ENCODE measurements at regions not wholly inside any gene's neighbourhood (a gene's known extent, or its start where the extent isn't known, plus 50 kb on each side); places are given as distances from the start of the nearest gene placed in this dataset.

DNA sequence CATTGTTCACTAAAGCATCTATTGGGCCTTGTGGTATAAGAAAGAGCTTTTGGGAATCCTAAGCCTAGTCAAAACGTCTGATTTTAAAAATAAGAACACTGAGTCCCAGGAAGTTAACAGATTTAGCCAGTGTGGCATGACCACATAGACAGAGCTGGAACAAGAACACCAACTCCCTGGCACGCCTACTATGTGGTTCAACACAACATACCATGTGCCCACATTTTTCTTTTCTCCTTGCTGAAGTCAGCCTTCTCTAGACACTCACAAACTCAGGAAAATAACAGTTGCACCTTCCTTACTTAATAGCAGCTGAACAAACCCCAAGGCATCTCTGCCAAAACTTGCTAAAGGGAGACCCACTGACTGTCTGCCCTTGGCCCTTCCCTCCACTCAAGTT is 124.8 kb downstream of the C1D start:
- TF ChIP-seq, protein P1, sequence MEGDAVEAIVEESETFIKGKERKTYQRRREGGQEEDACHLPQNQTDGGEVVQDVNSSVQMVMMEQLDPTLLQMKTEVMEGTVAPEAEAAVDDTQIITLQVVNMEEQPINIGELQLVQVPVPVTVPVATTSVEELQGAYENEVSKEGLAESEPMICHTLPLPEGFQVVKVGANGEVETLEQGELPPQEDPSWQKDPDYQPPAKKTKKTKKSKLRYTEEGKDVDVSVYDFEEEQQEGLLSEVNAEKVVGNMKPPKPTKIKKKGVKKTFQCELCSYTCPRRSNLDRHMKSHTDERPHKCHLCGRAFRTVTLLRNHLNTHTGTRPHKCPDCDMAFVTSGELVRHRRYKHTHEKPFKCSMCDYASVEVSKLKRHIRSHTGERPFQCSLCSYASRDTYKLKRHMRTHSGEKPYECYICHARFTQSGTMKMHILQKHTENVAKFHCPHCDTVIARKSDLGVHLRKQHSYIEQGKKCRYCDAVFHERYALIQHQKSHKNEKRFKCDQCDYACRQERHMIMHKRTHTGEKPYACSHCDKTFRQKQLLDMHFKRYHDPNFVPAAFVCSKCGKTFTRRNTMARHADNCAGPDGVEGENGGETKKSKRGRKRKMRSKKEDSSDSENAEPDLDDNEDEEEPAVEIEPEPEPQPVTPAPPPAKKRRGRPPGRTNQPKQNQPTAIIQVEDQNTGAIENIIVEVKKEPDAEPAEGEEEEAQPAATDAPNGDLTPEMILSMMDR (IDR thresholded peaks at IDR 0.05; ENCODE audit: insufficient read depth, low read length, poor library complexity, severe bottlenecking) = no peak

DNA sequence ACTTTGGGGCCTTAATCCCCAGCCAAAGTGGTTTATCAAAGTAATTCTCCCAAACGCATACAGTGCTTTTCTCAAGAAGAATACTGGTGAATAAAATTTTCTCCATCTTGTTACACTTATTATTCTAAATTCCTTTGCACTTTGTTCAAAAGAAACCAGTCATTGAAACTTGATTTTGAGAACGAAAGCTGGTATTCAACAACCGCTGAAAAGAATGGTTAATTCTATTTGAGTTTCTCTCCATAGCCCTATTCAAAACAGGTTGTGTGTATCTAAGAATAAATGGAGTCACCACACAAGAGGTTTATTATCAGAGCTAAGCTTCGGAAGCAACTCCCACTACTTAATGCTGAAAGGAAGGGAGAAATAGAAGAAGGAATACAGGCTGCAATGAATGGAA is 117.7 kb downstream of the C1D start:
- no peaks in the 10 kb centered on the region for H3K27me3 ChIP-seq (ENCODE audit: control insufficient read depth, insufficient read depth, low read length)
- no peak for DNase-seq (ENCODE audit: low read depth)
- TF ChIP-seq, protein P1 (IDR thresholded peaks at IDR 0.05; ENCODE audit: insufficient read depth, low read length, poor library complexity, severe bottlenecking) = no peak

More for the DNA sequence above, 124.8 kb downstream of the C1D start:
- Histone ChIP-seq H3K4me3 (ENCODE audit: low read depth, low read length) (no peak overlapping the region), H3K36me3 (ENCODE audit: control insufficient read depth, insufficient read depth, low read length) (no peaks in the 10 kb centered on the region), H3K27me3 (ENCODE audit: control insufficient read depth, insufficient read depth, low read length) (no peaks in the 10 kb centered on the region)
- no peak for DNase-seq (ENCODE audit: low read depth)

DNA sequence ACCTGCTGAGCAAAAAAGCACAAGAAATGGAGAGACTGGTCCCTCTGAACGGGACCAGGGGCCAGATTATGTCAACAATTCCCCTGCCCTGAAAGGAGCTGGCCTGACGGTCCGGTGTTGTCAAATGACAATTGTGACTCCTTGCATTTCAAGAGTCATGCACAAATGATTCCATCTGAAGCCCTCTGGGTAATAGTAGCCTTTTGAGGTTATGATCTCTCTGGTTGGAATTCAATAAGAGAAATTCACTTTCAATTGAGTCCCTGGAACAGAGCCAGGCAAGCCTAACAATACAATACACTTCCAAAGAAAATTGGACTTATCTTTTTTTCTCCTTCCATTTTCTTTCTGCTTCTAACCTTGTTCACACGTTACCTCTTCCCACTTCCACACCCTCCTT is 116.9 kb downstream of the C1D start:
- no peaks in the 10 kb centered on the region for H3K27me3 ChIP-seq (ENCODE audit: control insufficient read depth, insufficient read depth, low read length)
- DNase-seq (ENCODE audit: low read depth) = no peak

More for the DNA sequence above, 117.7 kb downstream of the C1D start:
- no peak overlapping the region for H3K4me3 ChIP-seq (ENCODE audit: low read depth, low read length)
- H3K36me3 ChIP-seq (ENCODE audit: control insufficient read depth, insufficient read depth, low read length) = no peaks in the 10 kb centered on the region

DNA sequence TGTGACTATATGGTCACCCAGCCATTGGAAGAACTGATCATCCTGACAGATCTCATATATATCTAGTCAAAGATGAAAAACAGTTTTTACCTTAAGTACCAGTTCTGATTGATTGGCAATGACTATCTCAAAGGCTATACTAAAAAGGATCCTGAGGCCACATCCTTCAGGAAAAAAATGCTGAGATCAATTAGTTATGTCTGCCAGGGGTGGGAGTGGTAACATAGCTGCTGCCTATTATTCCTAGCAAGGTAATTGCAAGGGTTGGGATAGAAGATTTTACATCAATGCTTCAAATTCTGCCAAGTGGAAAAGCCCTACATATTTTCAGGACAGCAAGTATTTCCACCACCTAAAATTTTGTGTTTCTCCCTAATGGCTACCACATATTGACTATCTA is 114.7 kb downstream of the C1D start:
- Histone ChIP-seq H3K27me3 (ENCODE audit: control insufficient read depth, insufficient read depth, low read length) (no peaks in the 10 kb centered on the region), H3K4me3 (ENCODE audit: low read depth, low read length) (no peak overlapping the region), H3K36me3 (ENCODE audit: control insufficient read depth, insufficient read depth, low read length) (no peaks in the 10 kb centered on the region)
- TF ChIP-seq, protein P1 (IDR thresholded peaks at IDR 0.05; ENCODE audit: insufficient read depth, low read length, poor library complexity, severe bottlenecking) = no peak
- no peak for DNase-seq (ENCODE audit: low read depth)

More for the DNA sequence above, 116.9 kb downstream of the C1D start:
- Histone ChIP-seq H3K4me3 (ENCODE audit: low read depth, low read length) (no peak overlapping the region), H3K36me3 (ENCODE audit: control insufficient read depth, insufficient read depth, low read length) (no peaks in the 10 kb centered on the region)
- TF ChIP-seq, protein P1 (IDR thresholded peaks at IDR 0.05; ENCODE audit: insufficient read depth, low read length, poor library complexity, severe bottlenecking) = no peak

DNA sequence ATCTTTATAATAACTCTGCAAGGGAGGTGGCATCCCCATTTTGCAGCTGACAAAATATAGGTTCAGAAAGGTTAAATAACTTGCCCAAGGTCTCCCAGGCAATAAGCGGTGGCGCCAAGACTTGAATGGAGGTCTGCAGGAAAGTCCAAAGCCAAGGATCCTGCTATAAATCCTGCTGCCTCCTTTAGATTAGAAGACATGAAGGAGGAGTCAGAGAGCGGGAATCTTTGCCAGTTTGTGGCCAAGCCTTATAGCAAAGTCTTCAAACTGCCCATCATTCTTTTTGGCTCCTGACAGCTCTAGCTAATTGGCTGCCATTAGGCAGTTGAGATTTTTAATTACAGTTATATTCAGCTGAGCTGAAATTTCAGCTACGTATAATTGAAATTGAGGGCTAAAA is 114.3 kb downstream of the C1D start:
- no peaks in the 10 kb centered on the region for H3K27me3 ChIP-seq (ENCODE audit: control insufficient read depth, insufficient read depth, low read length)
- no peak overlapping the region for H3K4me3 ChIP-seq (ENCODE audit: low read depth, low read length)
- H3K36me3 ChIP-seq (ENCODE audit: control insufficient read depth, insufficient read depth, low read length) = no peaks in the 10 kb centered on the region
- TF ChIP-seq, protein P1 (IDR thresholded peaks at IDR 0.05; ENCODE audit: insufficient read depth, low read length, poor library complexity, severe bottlenecking) = no peak
- DNase-seq (ENCODE audit: low read depth) = no peak

DNA sequence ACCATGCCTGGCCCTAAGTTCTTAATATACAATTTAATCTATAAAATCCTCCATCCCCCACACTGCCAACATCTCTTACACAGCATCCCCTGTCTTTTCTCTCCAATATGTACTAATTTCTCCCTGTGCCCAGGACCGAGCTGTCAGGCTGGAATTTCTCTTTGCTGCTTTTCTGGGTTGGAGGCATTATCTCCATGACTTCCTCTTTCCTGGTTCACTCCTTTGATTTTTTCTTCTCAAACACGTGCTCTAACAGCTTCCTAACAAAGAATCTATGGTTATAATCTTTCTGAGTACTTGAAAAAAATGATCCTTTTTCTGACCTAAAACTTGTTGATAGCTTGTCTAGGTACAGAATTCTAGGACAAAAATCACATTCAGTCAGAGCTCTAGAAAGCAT is 112.8 kb downstream of the C1D start:
- TF ChIP-seq, protein P1 (IDR thresholded peaks at IDR 0.05; ENCODE audit: insufficient read depth, low read length, poor library complexity, severe bottlenecking) = no peak
- Histone ChIP-seq H3K4me3 (ENCODE audit: low read depth, low read length) (no peak overlapping the region), H3K36me3 (ENCODE audit: control insufficient read depth, insufficient read depth, low read length) (no peaks in the 10 kb centered on the region), H3K27me3 (ENCODE audit: control insufficient read depth, insufficient read depth, low read length) (no peaks in the 10 kb centered on the region)
- DNase-seq (ENCODE audit: low read depth) = no peak
